AG09309 (cell line): ENCODE measurements at regions not wholly inside any gene's neighbourhood (a gene's known extent, or its start where the extent isn't known, plus 50 kb on each side); places are given as distances from the start of the nearest gene placed in this dataset.
"Not testable (repeated sequence)": the region's sequence is repeated elsewhere in the genome, so short reads cannot be mapped to it uniquely, and the experiment has no call there.

ENCODE experiments used
- DNase-seq: peaks from one replicate; pipeline ENCODE4 v3.0.0-alpha.2; 2010; ENCODE audit warnings: low read depth
- H3K4me3 ChIP-seq: 2 replicates; pipeline ENCODE4 v1.5.1; 2011; ENCODE audit warnings: mild to moderate bottlenecking, low read depth, low read length, moderate library complexity; ENCODE audit not compliant: control insufficient read depth
- CTCF ChIP-seq: IDR thresholded peaks from 2 replicates; pipeline ENCODE4 v1.5.1; 2011; ENCODE audit warnings: mild to moderate bottlenecking, low read depth, low read length, inconsistent platforms; ENCODE audit not compliant: insufficient read depth, control insufficient read depth; ENCODE audit errors: missing control alignments

DNA sequence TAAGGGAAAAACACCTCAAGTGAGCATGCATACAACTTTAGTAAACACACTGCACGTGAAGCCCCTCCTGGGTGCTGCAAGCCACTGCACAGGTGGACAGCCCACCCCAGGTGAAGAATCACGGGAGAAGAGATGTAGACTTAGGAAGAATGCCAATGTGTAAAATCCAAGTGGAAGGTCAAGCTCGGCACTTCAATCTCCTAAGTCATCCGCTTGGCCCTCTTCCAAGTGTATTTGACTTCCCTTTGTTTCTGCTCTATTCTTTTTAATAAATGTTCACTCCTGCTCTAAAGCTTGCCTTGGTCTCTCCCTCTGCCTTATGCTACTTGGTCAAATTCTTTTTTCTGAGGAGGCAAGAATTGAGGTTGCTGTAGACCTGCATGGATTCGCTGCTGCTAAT is 316.6 kb downstream of the EDEM1 start:
- DNase-seq = no peak
- no peak overlapping the region for H3K4me3 ChIP-seq
- no peak for TF ChIP-seq CTCF

DNA sequence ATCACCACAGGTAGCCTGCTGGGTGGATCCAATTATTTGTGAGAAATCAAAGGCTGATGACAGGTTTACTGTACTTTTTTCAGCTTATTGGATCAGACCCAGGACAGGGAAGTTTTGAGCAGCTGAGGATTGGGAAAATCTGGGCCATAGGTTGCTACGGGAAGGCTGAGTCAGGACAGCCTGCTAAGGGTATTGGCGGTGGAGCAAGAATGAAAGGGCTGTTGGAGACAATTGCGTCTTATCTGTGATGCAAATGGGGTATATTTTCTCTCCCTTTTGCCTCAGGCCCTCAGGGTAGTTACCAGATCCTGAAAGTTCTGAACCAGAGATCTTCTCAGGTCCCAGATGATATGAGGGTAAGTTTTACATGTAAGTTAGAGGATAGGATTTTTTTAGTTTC is 317.7 kb downstream of the EDEM1 start:
- H3K4me3 ChIP-seq = no peak overlapping the region
- DNase-seq = no peak
- TF ChIP-seq CTCF = no peak

DNA sequence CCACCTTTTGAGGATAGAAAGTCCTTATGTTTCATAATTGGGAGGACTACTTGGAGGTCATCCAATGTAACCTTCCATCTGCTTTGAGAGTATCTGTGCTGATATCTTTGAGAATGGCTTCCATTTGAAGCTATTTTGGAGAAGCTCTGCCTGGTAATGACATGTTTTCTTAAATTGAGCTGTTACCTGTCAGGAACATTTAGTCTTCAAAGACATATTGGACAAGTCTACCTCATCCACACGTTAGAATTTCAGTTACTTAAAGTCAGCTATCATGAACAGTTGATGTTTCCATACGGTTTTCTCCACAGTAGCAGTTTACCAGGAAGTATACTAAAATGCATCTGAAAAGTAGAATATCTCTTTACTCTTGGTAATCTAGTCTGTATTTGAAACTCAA is 318.5 kb downstream of the EDEM1 start:
- TF ChIP-seq CTCF = no peak
- no peak for DNase-seq
- no peak overlapping the region for H3K4me3 ChIP-seq

- DNase-seq, H3K4me3 ChIP-seq: not testable (repeated sequence)
These were observed 321.4 kb downstream of the EDEM1 start for GRCh38 chr3:5508860-5509259.

- no peak for DNase-seq
- TF ChIP-seq CTCF = no peak
- no peak overlapping the region for H3K4me3 ChIP-seq
These were observed 322.8 kb downstream of the EDEM1 start for GRCh38 chr3:5510300-5510699.

GRCh38 chr3:5517921-5518320 is 330.4 kb downstream of the EDEM1 start:
- no peak for TF ChIP-seq CTCF
- no peak overlapping the region for H3K4me3 ChIP-seq
- DNase-seq = no peak

DNA sequence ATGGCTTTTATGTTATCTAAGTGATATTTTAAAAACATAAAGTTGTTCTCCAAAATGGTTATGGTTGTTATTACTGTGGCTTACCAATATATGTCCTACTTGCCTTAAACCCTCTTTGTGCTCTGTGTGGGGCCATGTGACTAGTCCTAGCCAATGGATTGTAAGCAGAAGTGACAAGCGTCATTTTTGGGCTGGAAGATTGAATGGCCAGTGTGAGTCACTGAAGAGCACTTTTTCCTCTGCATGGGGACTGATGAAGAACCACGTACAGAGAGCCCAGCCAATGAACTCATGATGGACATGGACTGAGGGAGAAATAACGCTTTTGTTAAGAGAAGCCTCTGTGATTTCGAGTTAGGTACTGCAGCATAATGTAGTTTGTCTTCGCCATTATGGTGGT is 332.7 kb downstream of the EDEM1 start:
- no peak for DNase-seq
- H3K4me3 ChIP-seq = no peak overlapping the region
- no peak for TF ChIP-seq CTCF

DNA sequence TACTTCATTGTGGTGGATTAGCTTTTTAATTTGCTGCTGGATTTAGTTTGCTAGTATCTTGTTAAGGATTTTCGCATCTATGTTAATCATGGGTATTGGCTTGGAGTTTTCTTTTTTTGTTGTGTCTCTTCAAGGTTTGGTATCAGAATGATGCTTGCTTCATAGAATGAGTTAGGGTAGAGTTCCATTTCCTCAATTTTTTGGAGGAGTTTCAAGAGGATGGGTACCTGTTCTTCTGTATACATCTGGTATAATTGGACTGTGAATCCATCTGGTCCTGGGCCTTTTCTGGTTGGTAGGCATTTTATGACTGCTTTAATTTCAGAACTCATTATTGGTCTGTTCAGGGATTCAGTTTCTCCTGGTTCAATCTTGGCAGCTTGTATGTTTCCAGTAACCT is 335.6 kb downstream of the EDEM1 start:
- no peak for TF ChIP-seq CTCF
- H3K4me3 ChIP-seq = no peak overlapping the region
- DNase-seq = no peak
